WTC11 (cell line): ENCODE measurements at regions not wholly inside any gene's neighbourhood (a gene's known extent, or its start where the extent isn't known, plus 50 kb on each side); places are given as distances from the start of the nearest gene placed in this dataset.

Source experiments
- ATF2 ChIP-seq: sonication (generic); formaldehyde crosslinking; IDR thresholded peaks from 2 replicates; pipeline ENCODE4 v1.8.1; 2022; ENCODE audit warnings: low read depth, missing genetic modification reagents, borderline replicate concordance
- ATF6 ChIP-seq: sonication (generic); formaldehyde crosslinking; IDR thresholded peaks from 2 replicates; pipeline ENCODE4 v1.8.1; 2023; ENCODE audit warnings: mild to moderate bottlenecking, missing genetic modification reagents
- CREB1 ChIP-seq: sonication (generic); formaldehyde crosslinking; IDR thresholded peaks from 2 replicates; pipeline ENCODE4 v1.8.0; 2023; ENCODE audit warnings: mild to moderate bottlenecking, missing genetic modification reagents
- GABPB1 ChIP-seq: sonication (generic); formaldehyde crosslinking; IDR thresholded peaks from 2 replicates; pipeline ENCODE4 v1.8.1; 2023; ENCODE audit warnings: mild to moderate bottlenecking, missing genetic modification reagents
- KAT7 ChIP-seq: sonication (generic); formaldehyde crosslinking; IDR thresholded peaks from 2 replicates; pipeline ENCODE4 v1.8.1; 2023; ENCODE audit warnings: missing genetic modification reagents, mild to moderate bottlenecking, borderline replicate concordance
- MLX ChIP-seq: sonication (generic); formaldehyde crosslinking; IDR thresholded peaks from 2 replicates; pipeline ENCODE4 v1.8.1; 2023; ENCODE audit warnings: mild to moderate bottlenecking, missing genetic modification reagents, moderate library complexity
- PRDM15 ChIP-seq: sonication (generic); formaldehyde crosslinking; IDR thresholded peaks from 2 replicates; pipeline ENCODE4 v1.8.0; 2022; ENCODE audit warnings: missing genetic modification reagents
- PRRX2 ChIP-seq: fragments of 250-450 bp; sonication (Bioruptor Pico); IDR thresholded peaks from 2 replicates; pipeline ENCODE4 v1.8.0; 2021; ENCODE audit warnings: mild to moderate bottlenecking
- TEAD1 ChIP-seq: sonication (generic); formaldehyde crosslinking; IDR thresholded peaks from 2 replicates; pipeline ENCODE4 v1.8.0; 2022; ENCODE audit warnings: mild to moderate bottlenecking, missing genetic modification reagents
- TEAD4 ChIP-seq: sonication (generic); formaldehyde crosslinking; IDR thresholded peaks from 2 replicates; pipeline ENCODE4 v1.8.0; 2022; ENCODE audit warnings: mild to moderate bottlenecking, missing genetic modification reagents
- ZNF416 ChIP-seq: fragments of 250-450 bp; sonication (Bioruptor Pico); IDR thresholded peaks from 2 replicates; pipeline ENCODE4 v1.9.0; 2021; ENCODE audit warnings: mild to moderate bottlenecking, inconsistent platforms
- ZNF512 ChIP-seq: sonication (generic); formaldehyde crosslinking; IDR thresholded peaks from 2 replicates; pipeline ENCODE4 v1.8.1; 2022; ENCODE audit warnings: missing genetic modification reagents, borderline replicate concordance
- TF ChIP-seq, protein P1 (sequence below): fragments of 200-600 bp; IDR thresholded peaks from 2 replicates; pipeline ENCODE4 v1.8.0; 2022; ENCODE audit warnings: antibody characterized with exemption

GRCh38 chr5:84805473-84805872 is 420.8 kb upstream of the EDIL3 start:
- TF ChIP-seq, protein P1, sequence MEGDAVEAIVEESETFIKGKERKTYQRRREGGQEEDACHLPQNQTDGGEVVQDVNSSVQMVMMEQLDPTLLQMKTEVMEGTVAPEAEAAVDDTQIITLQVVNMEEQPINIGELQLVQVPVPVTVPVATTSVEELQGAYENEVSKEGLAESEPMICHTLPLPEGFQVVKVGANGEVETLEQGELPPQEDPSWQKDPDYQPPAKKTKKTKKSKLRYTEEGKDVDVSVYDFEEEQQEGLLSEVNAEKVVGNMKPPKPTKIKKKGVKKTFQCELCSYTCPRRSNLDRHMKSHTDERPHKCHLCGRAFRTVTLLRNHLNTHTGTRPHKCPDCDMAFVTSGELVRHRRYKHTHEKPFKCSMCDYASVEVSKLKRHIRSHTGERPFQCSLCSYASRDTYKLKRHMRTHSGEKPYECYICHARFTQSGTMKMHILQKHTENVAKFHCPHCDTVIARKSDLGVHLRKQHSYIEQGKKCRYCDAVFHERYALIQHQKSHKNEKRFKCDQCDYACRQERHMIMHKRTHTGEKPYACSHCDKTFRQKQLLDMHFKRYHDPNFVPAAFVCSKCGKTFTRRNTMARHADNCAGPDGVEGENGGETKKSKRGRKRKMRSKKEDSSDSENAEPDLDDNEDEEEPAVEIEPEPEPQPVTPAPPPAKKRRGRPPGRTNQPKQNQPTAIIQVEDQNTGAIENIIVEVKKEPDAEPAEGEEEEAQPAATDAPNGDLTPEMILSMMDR = no peak
- TF ChIP-seq PRRX2 (CRISPR knock-in tag) (no peak), ATF6 (CRISPR knock-in tag) (no peak), CREB1 (no peak), MLX (no peak), KAT7 (no peak), PRDM15 (no peak), GABPB1 (no peak), ATF2 (CRISPR knock-in tag) (no peak), ZNF416 (CRISPR knock-in tag) (no peak), ZNF512 (CRISPR knock-in tag) (no peak), TEAD4 (CRISPR knock-in tag) (no peak), TEAD1 (CRISPR knock-in tag) (no peak)
